ENCODE measurements at regions not wholly inside any gene's neighbourhood (a gene's known extent, or its start where the extent isn't known, plus 50 kb on each side); places are given as distances from the start of the nearest gene placed in this dataset.

DNA sequence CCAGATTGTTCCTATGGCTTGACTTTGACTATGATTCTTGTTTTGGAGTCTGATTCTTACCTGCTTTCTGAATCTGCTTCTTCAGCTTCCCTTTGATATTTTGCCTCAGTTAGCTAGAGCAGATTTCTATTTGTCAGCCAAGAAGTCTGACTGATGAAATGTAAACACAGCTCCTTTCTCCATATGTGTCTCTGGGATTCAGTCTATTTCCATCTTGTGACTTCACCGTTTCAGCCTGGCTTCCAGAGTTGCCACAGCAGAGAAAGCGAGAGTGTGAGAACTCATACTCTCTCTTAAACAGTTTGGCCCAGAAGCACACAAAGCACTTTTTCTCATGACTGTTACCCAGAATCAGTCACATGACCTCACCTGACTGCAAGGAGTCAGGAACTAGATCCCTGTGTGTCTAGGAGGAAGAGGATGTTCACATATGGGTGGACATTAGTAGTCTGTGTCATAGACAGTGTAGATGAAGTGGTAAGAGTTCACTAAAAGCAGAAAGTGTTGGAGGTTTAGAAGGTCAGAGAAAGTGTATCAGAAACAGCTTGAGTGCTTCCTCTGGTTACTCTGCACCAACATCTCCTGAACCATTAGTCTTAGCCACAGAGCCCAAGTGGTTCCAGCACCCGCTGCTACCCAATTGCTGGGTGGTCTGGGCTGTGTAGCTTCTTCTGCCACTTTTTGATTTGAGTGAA, 103.4 kb upstream of the CDK6 start:
- Histone ChIP-seq H3K27me3 (no peaks in the 10 kb centered on the region), H3K9me3 (replicated peaks in 1 of 11) (peaks cover 13 to 50% (median 15%) of the 10 kb centered on the region in 11 experiments; a peak in 19 of 22 replicates), H3K4me2 (no peak overlapping the region), H3K36me3 (no peaks in the 10 kb centered on the region), H3K4me3 (no peak overlapping the region), H4K20me1 (no peaks in the 10 kb centered on the region), H3K4me1 (no peaks in the 10 kb centered on the region), H3K27ac (no peak overlapping the region), H3K9ac (no peak overlapping the region)
- no peak for TF ChIP-seq Cebpa-rat (IDR thresholded peaks at IDR 0.05)

DNA sequence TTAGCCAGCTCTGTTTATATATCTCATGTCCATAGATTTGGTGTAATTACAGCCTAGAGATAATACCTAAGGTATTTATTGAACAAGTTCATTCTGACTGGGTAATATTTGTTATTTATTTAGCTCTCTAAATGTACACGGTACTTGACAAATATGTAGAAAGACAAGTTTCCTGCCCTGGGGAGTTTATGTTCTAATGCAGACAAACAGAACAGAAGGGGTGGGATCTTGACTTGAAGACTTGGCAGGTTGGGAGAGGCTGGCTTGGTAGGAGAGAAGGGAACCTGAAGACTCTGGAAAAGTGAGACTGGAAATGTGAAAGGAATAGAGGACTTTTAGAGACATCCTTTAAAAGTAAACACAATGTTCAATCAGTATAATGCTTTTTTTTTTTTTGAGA, 97.7 kb upstream of the CDK6 start:
- H3K9me3 ChIP-seq (replicated peaks in 1 of 11): peaks cover 32 to 53% (median 38%) of the 10 kb centered on the region in 11 experiments
- H3K4me1 ChIP-seq: peaks cover 0 to 6% (median 0%) of the 10 kb centered on the region in 10 experiments; a peak in 3 of 20 replicates
- H3K9ac ChIP-seq: no peak overlapping the region
- peaks cover 0 to 7% (median 0%) of the 10 kb centered on the region in 11 experiments; a peak in 2 of 22 replicates for H3K36me3 ChIP-seq
- TF ChIP-seq Cebpa-rat (IDR thresholded peaks at IDR 0.05): no peak
- no peak overlapping the region for H3K4me2 ChIP-seq
- no peak overlapping the region for H3K27ac ChIP-seq
- H3K27me3 ChIP-seq: no peaks in the 10 kb centered on the region
- H3K4me3 ChIP-seq: no peak overlapping the region
- H4K20me1 ChIP-seq: no peaks in the 10 kb centered on the region

DNA sequence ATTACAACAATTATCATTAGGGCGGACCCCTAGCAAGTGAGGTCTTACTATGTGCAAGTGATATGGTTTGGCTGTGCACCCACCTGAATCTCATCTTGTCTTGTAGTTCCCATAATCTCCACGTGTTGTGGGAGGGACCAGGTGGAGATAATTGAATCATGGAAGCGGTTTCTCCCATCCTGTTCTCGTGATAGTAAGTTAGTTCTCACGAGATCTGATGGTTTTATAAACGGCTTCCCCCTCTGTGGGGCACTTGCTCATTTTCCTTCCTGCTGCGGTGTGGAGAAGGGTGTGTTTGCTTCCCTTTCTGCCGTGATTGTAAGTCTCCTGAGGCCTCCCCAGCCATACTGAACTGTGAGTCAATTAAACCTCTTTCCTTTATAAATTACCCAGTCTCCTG, 96.1 kb upstream of the CDK6 start:
- no peak overlapping the region for H3K27ac ChIP-seq
- peaks cover 0 to 6% (median 0%) of the 10 kb centered on the region in 10 experiments; a peak in 3 of 20 replicates for H3K4me1 ChIP-seq
- H3K27me3 ChIP-seq: no peaks in the 10 kb centered on the region
- peak overlapping the region in 3 of 11 experiments; percentile 6 to 33 (median 9); a peak in 4 of 22 replicates for H3K4me2 ChIP-seq
- H4K20me1 ChIP-seq: no peaks in the 10 kb centered on the region
- no peak overlapping the region for H3K4me3 ChIP-seq
- H3K36me3 ChIP-seq: peaks cover 0 to 7% (median 0%) of the 10 kb centered on the region in 11 experiments; a peak in 2 of 22 replicates
- H3K9me3 ChIP-seq (replicated peaks in 1 of 11): peaks cover 33 to 47% (median 38%) of the 10 kb centered on the region in 11 experiments
- TF ChIP-seq Cebpa-rat (IDR thresholded peaks at IDR 0.05): no peak
- no peak overlapping the region for H3K9ac ChIP-seq

DNA sequence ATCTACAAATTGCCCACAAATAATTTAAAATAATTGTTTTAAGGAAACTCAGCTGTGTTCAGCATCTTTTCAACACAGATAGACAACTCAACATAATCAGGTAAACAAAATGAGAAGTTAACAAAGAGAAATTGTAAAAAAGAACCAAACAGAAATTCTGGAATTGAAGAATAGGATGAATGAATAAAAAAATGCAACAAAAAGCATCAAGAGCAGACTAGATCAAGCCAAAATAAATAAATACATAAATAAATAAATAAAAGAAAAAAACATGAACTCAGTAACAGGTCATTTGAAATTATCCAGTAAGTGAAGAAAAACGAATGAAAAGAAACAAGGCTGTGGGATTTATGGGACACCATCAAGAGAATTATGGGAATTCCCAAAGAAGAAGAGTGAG, 94.0 kb upstream of the CDK6 start:
- no peak for TF ChIP-seq Cebpa-rat (IDR thresholded peaks at IDR 0.05)
- Histone ChIP-seq H4K20me1 (no peaks in the 10 kb centered on the region), H3K4me1 (peaks cover 0 to 6% (median 0%) of the 10 kb centered on the region in 10 experiments; a peak in 3 of 20 replicates), H3K4me3 (no peak overlapping the region), H3K36me3 (peaks cover 0 to 7% (median 0%) of the 10 kb centered on the region in 11 experiments; a peak in 2 of 22 replicates), H3K9me3 (replicated peaks in 1 of 11) (peaks cover 35 to 60% (median 41%) of the 10 kb centered on the region in 11 experiments), H3K4me2 (no peak overlapping the region), H3K9ac (no peak overlapping the region), H3K27ac (no peak overlapping the region), H3K27me3 (no peaks in the 10 kb centered on the region)

DNA sequence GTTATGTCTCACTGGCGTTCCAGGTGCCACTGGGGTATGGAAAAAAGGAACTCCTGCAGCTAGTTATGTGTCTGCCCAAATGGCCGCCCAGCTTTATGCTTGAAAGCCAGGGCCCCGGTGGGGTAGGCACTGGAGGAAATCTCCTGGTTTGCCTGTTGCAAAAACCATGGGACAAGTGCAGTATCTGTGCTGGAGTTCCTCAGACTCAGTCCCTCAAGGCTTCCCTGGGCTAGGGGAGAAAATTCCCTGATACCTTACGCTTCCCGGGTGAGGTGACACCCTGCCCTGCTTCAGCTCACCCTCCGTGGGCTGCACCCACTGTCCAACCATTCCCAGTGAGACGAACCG, 90.3 kb upstream of the CDK6 start:
- Histone ChIP-seq H3K9ac (no peak overlapping the region), H3K4me2 (no peak overlapping the region), H3K27ac (no peak overlapping the region), H3K27me3 (no peaks in the 10 kb centered on the region), H4K20me1 (no peaks in the 10 kb centered on the region), H3K36me3 (peaks cover 0 to 7% (median 0%) of the 10 kb centered on the region in 11 experiments; a peak in 2 of 22 replicates), H3K9me3 (replicated peaks in 1 of 11) (peaks cover 26 to 51% (median 35%) of the 10 kb centered on the region in 11 experiments), H3K4me1 (no peaks in the 10 kb centered on the region), H3K4me3 (no peak overlapping the region)
- no peak for TF ChIP-seq Cebpa-rat (IDR thresholded peaks at IDR 0.05)

DNA sequence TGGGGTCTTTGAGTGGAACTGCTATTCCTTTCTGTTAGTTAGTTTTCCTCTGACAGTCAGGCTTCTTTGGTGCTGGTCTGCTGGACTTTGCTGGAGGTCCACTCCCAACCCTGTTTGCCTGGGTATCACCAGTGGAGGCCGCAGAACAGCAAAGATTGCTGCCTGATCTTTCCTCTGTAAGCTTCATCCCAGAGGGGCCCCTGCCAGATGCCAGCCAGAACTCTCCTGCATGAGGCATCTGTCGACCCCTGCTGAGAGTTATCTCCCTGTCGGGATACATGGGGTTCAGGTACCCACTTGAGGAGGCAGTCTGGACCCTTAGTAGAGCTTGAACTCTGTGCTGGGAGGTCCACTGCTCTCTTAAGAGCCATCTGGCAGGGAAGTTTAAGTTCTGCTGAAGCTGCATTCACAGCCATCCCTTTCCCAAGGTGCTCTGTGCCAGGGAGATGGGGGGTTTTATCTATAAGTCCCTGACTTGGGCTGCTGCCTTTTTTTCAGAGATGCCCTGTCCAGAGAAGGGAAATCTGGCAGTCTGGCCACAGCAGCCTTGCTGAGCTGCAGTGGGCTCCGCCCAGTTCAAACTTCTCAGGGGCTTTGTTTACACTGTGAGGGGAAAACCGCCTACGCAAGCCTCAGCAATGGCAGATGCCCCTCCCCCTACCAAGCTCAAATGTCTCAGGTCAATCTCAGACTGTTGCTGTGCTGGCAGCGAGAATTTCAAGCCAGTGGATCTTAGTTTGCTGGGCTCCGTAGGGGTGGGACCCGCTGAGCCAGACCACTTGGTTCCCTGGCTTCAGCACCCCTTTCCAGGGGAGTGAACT, 89.7 kb upstream of the CDK6 start:
- H3K27ac ChIP-seq: no peak overlapping the region
- no peaks in the 10 kb centered on the region for H3K4me1 ChIP-seq
- H3K27me3 ChIP-seq: no peaks in the 10 kb centered on the region
- H3K9ac ChIP-seq: no peak overlapping the region
- H4K20me1 ChIP-seq: no peaks in the 10 kb centered on the region
- peaks cover 24 to 45% (median 33%) of the 10 kb centered on the region in 11 experiments for H3K9me3 ChIP-seq (replicated peaks in 1 of 11)
- peaks cover 0 to 7% (median 0%) of the 10 kb centered on the region in 11 experiments; a peak in 2 of 22 replicates for H3K36me3 ChIP-seq
- no peak overlapping the region for H3K4me2 ChIP-seq
- H3K4me3 ChIP-seq: no peak overlapping the region
- TF ChIP-seq Cebpa-rat (IDR thresholded peaks at IDR 0.05): no peak

DNA sequence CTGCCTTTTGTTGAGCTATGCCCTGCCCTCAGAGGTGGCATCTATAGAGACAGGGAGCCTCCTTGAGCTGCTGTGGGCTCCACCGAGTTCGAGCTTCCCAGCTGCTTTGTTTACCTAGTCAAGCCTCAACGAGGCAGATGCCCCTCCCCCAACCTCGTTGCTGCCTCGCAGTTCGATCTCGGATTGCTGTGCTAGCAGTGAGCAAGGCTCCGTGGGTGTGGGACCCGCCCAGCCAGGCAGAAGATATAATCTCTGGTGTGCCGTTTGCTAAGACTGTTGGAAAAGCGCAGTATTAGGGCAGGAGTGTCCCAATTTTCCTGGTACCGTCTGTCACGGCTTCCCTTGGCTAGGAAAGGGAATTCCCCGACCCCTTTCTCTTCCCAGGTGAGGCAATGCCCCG, 88.4 kb upstream of the CDK6 start:
- no peak overlapping the region for H3K4me3 ChIP-seq
- no peaks in the 10 kb centered on the region for H4K20me1 ChIP-seq
- TF ChIP-seq Cebpa-rat (IDR thresholded peaks at IDR 0.05): no peak
- H3K4me2 ChIP-seq: no peak overlapping the region
- H3K9me3 ChIP-seq (replicated peaks in 1 of 11): peaks cover 12 to 33% (median 22%) of the 10 kb centered on the region in 11 experiments
- H3K27me3 ChIP-seq: no peaks in the 10 kb centered on the region
- H3K36me3 ChIP-seq: peaks cover 0 to 7% (median 0%) of the 10 kb centered on the region in 11 experiments; a peak in 2 of 22 replicates
- H3K4me1 ChIP-seq: no peaks in the 10 kb centered on the region
- H3K9ac ChIP-seq: no peak overlapping the region
- no peak overlapping the region for H3K27ac ChIP-seq

DNA sequence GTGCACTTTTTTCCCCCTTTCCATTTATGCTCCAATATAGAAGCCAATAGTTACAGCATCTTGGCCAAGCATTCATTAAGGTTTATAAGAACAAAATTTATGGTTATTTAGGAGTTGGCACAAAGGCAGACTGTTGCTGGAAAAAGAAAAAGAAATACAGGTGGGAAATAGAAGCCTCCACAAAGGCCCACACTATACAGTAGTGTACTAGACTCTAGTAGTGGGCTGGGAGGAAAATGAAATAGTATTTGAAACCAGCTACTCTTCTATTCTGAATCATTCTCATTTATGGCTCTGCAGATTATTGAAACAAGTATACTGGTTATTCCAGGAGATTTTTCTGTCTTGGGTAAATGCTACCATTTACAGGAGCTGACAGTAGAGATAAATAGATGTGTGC, 80.9 kb upstream of the CDK6 start:
- TF ChIP-seq Cebpa-rat (IDR thresholded peaks at IDR 0.05): no peak
- H3K27ac ChIP-seq: no peak overlapping the region
- no peaks in the 10 kb centered on the region for H3K36me3 ChIP-seq
- no peaks in the 10 kb centered on the region for H3K4me1 ChIP-seq
- no peak overlapping the region for H3K4me3 ChIP-seq
- no peak overlapping the region for H3K9ac ChIP-seq
- H3K4me2 ChIP-seq: no peak overlapping the region
- peaks cover 0 to 4% (median 0%) of the 10 kb centered on the region in 11 experiments; a peak in 1 of 22 replicates for H3K9me3 ChIP-seq (replicated peaks in 1 of 11)
- no peaks in the 10 kb centered on the region for H3K27me3 ChIP-seq
- no peaks in the 10 kb centered on the region for H4K20me1 ChIP-seq

DNA sequence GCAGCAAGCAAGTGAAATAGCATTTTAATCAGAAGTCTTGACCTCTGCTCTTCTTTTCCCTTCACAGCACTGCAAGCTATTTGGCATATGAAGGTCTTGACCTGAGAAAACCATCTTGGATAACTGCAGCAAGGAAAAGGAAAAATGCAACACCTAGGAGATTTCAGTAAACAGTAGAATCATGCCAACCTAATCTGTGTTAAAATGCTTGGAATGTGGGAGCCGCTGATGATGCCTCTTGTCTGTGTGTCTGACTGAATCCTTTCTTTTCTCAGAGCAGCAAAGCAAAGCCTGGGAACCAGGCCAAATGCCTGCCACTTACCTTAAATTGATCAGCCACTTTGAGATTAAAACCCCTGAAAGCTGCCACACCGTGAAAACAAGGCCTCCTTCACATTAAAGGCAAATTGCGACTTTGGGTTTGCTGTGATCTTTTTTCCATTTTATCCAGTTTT, 80.4 kb upstream of the CDK6 start:
- no peaks in the 10 kb centered on the region for H4K20me1 ChIP-seq
- no peak overlapping the region for H3K4me3 ChIP-seq
- H3K9ac ChIP-seq: no peak overlapping the region
- no peaks in the 10 kb centered on the region for H3K27me3 ChIP-seq
- no peaks in the 10 kb centered on the region for H3K36me3 ChIP-seq
- H3K9me3 ChIP-seq (replicated peaks in 1 of 11): peaks cover 0 to 4% (median 0%) of the 10 kb centered on the region in 11 experiments; a peak in 1 of 22 replicates
- no peaks in the 10 kb centered on the region for H3K4me1 ChIP-seq
- TF ChIP-seq Cebpa-rat (IDR thresholded peaks at IDR 0.05): no peak
- no peak overlapping the region for H3K4me2 ChIP-seq
- H3K27ac ChIP-seq: no peak overlapping the region
